OCI-LY7 (cell line): ENCODE measurements at regions not wholly inside any gene's neighbourhood (a gene's known extent, or its start where the extent isn't known, plus 50 kb on each side); places are given as distances from the start of the nearest gene placed in this dataset.

Experiments
- EZH2phosphoT487 ChIP-seq: fragments of 200-600 bp; sonication (generic); IDR thresholded peaks from 2 replicates; pipeline ENCODE4 v1.6.1; 2018; ENCODE audit warnings: low read depth, borderline replicate concordance, mild to moderate bottlenecking, mixed run types, antibody characterized with exemption, low read length, moderate library complexity, mixed read lengths
- TF ChIP-seq, protein P1 (sequence below): fragments of 200-600 bp; sonication (generic); conservative IDR thresholded peaks from 2 replicates; pipeline ENCODE4 v1.5.1; 2014; ENCODE audit warnings: mild to moderate bottlenecking, antibody characterized with exemption, low read length, moderate library complexity, mixed read lengths

DNA sequence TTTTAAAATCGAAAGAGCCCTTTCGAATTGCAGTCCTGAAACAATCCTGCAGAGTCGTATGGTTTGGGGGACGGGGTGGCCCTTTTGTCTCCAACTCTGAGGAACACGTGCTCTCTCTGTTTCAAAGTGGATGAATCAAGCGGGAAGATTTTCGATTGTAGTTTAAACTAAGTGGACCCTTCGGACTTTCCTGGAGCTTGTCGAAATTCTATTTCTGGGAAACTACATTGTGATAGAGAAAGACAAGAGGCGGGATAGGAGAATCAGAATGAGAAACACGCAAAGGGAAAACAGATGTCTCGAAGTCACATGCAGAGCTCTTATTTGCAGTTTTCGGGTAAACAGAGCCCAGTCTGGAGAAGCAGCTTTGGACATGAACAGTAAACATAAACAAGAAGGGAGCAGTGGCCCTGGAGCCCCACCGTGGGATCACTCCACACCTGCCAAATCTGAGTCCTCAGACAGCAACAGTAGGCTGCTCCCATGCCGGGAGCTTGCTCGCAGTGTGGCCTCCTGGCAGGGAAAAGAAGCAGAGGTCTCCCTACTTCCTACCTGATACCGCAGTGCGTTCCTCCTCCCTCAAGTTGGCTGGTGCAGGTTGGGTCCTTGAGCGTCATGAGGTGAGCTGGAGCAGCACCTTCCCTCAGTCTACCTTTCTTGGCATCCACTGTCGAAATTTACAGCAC is 202.4 kb downstream of the SLC4A3 start:
- TF ChIP-seq, protein P1, sequence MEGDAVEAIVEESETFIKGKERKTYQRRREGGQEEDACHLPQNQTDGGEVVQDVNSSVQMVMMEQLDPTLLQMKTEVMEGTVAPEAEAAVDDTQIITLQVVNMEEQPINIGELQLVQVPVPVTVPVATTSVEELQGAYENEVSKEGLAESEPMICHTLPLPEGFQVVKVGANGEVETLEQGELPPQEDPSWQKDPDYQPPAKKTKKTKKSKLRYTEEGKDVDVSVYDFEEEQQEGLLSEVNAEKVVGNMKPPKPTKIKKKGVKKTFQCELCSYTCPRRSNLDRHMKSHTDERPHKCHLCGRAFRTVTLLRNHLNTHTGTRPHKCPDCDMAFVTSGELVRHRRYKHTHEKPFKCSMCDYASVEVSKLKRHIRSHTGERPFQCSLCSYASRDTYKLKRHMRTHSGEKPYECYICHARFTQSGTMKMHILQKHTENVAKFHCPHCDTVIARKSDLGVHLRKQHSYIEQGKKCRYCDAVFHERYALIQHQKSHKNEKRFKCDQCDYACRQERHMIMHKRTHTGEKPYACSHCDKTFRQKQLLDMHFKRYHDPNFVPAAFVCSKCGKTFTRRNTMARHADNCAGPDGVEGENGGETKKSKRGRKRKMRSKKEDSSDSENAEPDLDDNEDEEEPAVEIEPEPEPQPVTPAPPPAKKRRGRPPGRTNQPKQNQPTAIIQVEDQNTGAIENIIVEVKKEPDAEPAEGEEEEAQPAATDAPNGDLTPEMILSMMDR, result no peak
- no peak for TF ChIP-seq EZH2phosphoT487
